HG03280 (cell line): ENCODE measurements at regions not wholly inside any gene's neighbourhood (a gene's known extent, or its start where the extent isn't known, plus 50 kb on each side); places are given as distances from the start of the nearest gene placed in this dataset.
"Not testable (repeated sequence)": the region's sequence is repeated elsewhere in the genome, so short reads cannot be mapped to it uniquely, and the experiment has no call there.

Experiments
- ATAC-seq: cut with Tn5 transposase; IDR thresholded peaks from one replicate; pipeline ENCODE4 v1.9.1; 2021; ENCODE audit warnings: mild to moderate bottlenecking, moderate library complexity; ENCODE audit not compliant: unreplicated experiment

- no peak for ATAC-seq
Measured at GRCh38 chr6:85287158-85287557, 162.7 kb upstream of the NT5E start.

- not testable (repeated sequence) for ATAC-seq
Measured at GRCh38 chr6:85286507-85286906, 163.4 kb upstream of the NT5E start.

- no peak for ATAC-seq
Measured at GRCh38 chr6:85285934-85286333, 163.9 kb upstream of the NT5E start.

GRCh38 chr6:85285114-85285513, 164.8 kb upstream of the NT5E start:
- ATAC-seq, result no peak

GRCh38 chr6:85283436-85283835, 166.4 kb upstream of the NT5E start:
- ATAC-seq, result no peak

GRCh38 chr6:85278466-85279035, 171.3 kb upstream of the NT5E start:
- ATAC-seq, result no peak

- not testable (repeated sequence) for ATAC-seq
Measured at GRCh38 chr6:85276026-85276425, 173.9 kb upstream of the NT5E start.

- no peak for ATAC-seq
Measured at GRCh38 chr6:85275338-85275985, 174.4 kb upstream of the NT5E start.

GRCh38 chr6:85273870-85274269, 176.0 kb upstream of the NT5E start:
- ATAC-seq, result no peak

GRCh38 chr6:85273046-85273445, 176.8 kb upstream of the NT5E start:
- ATAC-seq, result no peak

GRCh38 chr6:85272592-85272991, 177.3 kb upstream of the NT5E start:
- ATAC-seq, result no peak

GRCh38 chr6:85262621-85263020, 187.3 kb upstream of the NT5E start:
- ATAC-seq, result no peak

GRCh38 chr6:85261271-85261670, 188.6 kb upstream of the NT5E start:
- ATAC-seq, result no peak

- no peak for ATAC-seq
Measured at GRCh38 chr6:85255661-85256060, 194.2 kb upstream of the NT5E start.

- no peak for ATAC-seq
Measured at GRCh38 chr6:85252552-85252951, 197.3 kb upstream of the NT5E start.

GRCh38 chr6:85252085-85252484, 197.8 kb upstream of the NT5E start:
- ATAC-seq, result no peak

- no peak for ATAC-seq
Measured at GRCh38 chr6:85251300-85251699, 198.6 kb upstream of the NT5E start.

- ATAC-seq, result no peak
Measured at GRCh38 chr6:85250586-85251220, 199.2 kb upstream of the NT5E start.

- no peak for ATAC-seq
Measured at GRCh38 chr6:85245004-85245403, 204.9 kb upstream of the NT5E start.

- ATAC-seq, result no peak
Measured at GRCh38 chr6:85241498-85242052, 208.3 kb upstream of the NT5E start.

- no peak for ATAC-seq
Measured at GRCh38 chr6:85240787-85241385, 209.0 kb upstream of the NT5E start.

- no peak for ATAC-seq
Measured at GRCh38 chr6:85237478-85237877, 212.4 kb upstream of the NT5E start.
